ENCODE measurements at regions not wholly inside any gene's neighbourhood (a gene's known extent, or its start where the extent isn't known, plus 50 kb on each side); places are given as distances from the start of the nearest gene placed in this dataset.

DNA sequence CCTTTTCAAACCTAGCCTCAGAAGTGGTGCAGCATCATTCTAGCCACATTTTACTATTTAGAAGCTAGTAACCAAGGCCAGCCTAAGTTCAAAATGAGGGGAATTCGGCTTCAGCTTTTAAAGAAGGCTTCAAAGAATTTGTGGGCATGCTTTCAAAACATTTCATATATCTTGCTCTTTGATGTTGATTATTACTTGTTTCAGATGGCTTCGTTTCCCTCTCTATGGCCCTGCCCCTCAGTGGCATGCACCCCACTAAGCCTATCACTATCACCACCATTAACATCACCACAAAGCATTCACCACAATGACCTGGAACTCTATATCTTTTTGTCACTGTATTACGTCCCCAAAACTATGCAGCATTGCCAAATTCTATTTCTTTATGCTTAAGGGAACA is 51.2 kb upstream of the FAM47B start:
- DNase-seq (no peak), ATAC-seq (no peak)
- no peak for TF ChIP-seq POLR2A (IDR thresholded peaks at IDR 0.05)
- TF ChIP-seq, protein P1, sequence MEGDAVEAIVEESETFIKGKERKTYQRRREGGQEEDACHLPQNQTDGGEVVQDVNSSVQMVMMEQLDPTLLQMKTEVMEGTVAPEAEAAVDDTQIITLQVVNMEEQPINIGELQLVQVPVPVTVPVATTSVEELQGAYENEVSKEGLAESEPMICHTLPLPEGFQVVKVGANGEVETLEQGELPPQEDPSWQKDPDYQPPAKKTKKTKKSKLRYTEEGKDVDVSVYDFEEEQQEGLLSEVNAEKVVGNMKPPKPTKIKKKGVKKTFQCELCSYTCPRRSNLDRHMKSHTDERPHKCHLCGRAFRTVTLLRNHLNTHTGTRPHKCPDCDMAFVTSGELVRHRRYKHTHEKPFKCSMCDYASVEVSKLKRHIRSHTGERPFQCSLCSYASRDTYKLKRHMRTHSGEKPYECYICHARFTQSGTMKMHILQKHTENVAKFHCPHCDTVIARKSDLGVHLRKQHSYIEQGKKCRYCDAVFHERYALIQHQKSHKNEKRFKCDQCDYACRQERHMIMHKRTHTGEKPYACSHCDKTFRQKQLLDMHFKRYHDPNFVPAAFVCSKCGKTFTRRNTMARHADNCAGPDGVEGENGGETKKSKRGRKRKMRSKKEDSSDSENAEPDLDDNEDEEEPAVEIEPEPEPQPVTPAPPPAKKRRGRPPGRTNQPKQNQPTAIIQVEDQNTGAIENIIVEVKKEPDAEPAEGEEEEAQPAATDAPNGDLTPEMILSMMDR (IDR thresholded peaks at IDR 0.05): no peak
- WGBS, 4 donors: 39 to 83% (median 64%) methylated on average over 3 of the region's 3 CpGs
- Histone ChIP-seq H3K27me3 (peaks cover 0 to 4% (median 0%) of the 10 kb centered on the region in 9 donors), H3K9me3 (no peaks in the 10 kb centered on the region), H3K27ac (no peak overlapping the region), H3K4me3 (no peak overlapping the region), H3K4me1 (no peaks in the 10 kb centered on the region), H3K36me3 (no peaks in the 10 kb centered on the region)
- intact Hi-C loops (cut with DNase I): loop anchor here in 1 of 10 donors (5.0 kb wide), 1 partner anchor 254 kb away; no protein-coding TSS in a partner anchor
